ENCODE measurements at regions not wholly inside any gene's neighbourhood (a gene's known extent, or its start where the extent isn't known, plus 50 kb on each side); places are given as distances from the start of the nearest gene placed in this dataset.

GRCh38 chr1:194073833-194074232 lies 887.4 kb upstream of the B3GALT2 start:
- no peak overlapping the region for H3K4me2 ChIP-seq (ENCODE audit: control insufficient read depth, insufficient read depth)
- no peak for FAIRE-seq
- H3K9me3 ChIP-seq (replicated peaks; ENCODE audit: control insufficient read depth, insufficient read depth, low read length) = no peaks in the 10 kb centered on the region
- RAD21 ChIA-PET (ENCODE audit: unreplicated experiment) = no interaction called here
- H3K79me2 ChIP-seq (ENCODE audit: control insufficient read depth, insufficient read depth, low read length) = no peaks in the 10 kb centered on the region
- in situ Hi-C loops (cut with MboI) = no loop called here
- DNase-seq (ENCODE audit: low read depth, low spot score) = no peak
- 41% methylated on average over 3 of the region's 3 CpGs for WGBS (ENCODE audit: insufficient coverage, insufficient replicate concordance, low lambda C conversion rate, missing lambda C conversion rate)
- H3K36me3 ChIP-seq (ENCODE audit: control insufficient read depth in 2 of 2, insufficient read depth in 2 of 2, low read length in 1 of 2) = no peaks in the 10 kb centered on the region
- no peaks in the 10 kb centered on the region for H3K27me3 ChIP-seq (replicated peaks in 1 of 2; ENCODE audit: control insufficient read depth in 2 of 2, insufficient read depth in 2 of 2, low read length in 1 of 2)
- BruUV-seq (replicated peaks) = no TSS peak
- SMC1A ChIA-PET (ENCODE audit: uncharacterized antibody, unreplicated experiment) = no interaction called here
- no peak overlapping the region for H2AFZ ChIP-seq (ENCODE audit: control insufficient read depth, low read depth, low read length)
- TF ChIP-seq SREBF2 (IDR thresholded peaks at IDR 0.05; ENCODE audit: low read length) (no peak), SREBF1 (IDR thresholded peaks at IDR 0.05; ENCODE audit: low read length) (no peak), ZNF592 (IDR thresholded peaks at IDR 0.05) (no peak), IKZF2 (IDR thresholded peaks at IDR 0.05) (no peak), SMC3 (IDR thresholded peaks at IDR 0.05; ENCODE audit: borderline replicate concordance, low read length) (no peak), HDGF (IDR thresholded peaks at IDR 0.05) (no peak), TCF7 (IDR thresholded peaks at IDR 0.05; ENCODE audit: borderline replicate concordance) (no peak), NR2C2 (IDR thresholded peaks at IDR 0.05; ENCODE audit: borderline replicate concordance, control insufficient read depth, insufficient read length, low read depth) (no peak), CBX5 (IDR thresholded peaks at IDR 0.05; ENCODE audit: low read depth) (no peak), ESRRA (IDR thresholded peaks at IDR 0.05; ENCODE audit: low read length) (no peak), PBX3 (IDR thresholded peaks at IDR 0.05; ENCODE audit: insufficient replicate concordance, low read depth, low read length) (no peak), TCF12 (IDR thresholded peaks at IDR 0.05; ENCODE audit: low read depth, low read length) (no peak), PML (IDR thresholded peaks at IDR 0.05; ENCODE audit: low read length) (no peak), ATF3 (IDR thresholded peaks at IDR 0.05; ENCODE audit: borderline replicate concordance, extremely low read depth, low read depth, low read length) (no peak), LARP7 (IDR thresholded peaks at IDR 0.05) (no peak), CREM (IDR thresholded peaks at IDR 0.05; ENCODE audit: low read depth) (no peak), WRNIP1 (IDR thresholded peaks at IDR 0.05; ENCODE audit: borderline replicate concordance, low read depth, low read length) (no peak), PAX8 (IDR thresholded peaks at IDR 0.05) (no peak)
- no peaks in the 10 kb centered on the region for H3K4me1 ChIP-seq (ENCODE audit: control insufficient read depth, insufficient read depth, low read length)
- ATAC-seq = no peak
- no peak overlapping the region for H3K27ac ChIP-seq (ENCODE audit: control insufficient read depth, insufficient read depth)
- no peaks in the 10 kb centered on the region for H4K20me1 ChIP-seq (ENCODE audit: control insufficient read depth, insufficient read depth)
- no peak overlapping the region for H3K4me3 ChIP-seq
- no peak overlapping the region for H3K9ac ChIP-seq (ENCODE audit: control insufficient read depth, insufficient read depth, low read length)
- POLR2A ChIA-PET = no interaction called here
- CTCF ChIA-PET = no interaction called here
- intact Hi-C loops (cut with micrococcal nuclease; ENCODE audit: unreplicated experiment) = no loop called here
